T-helper 2 cell treated with Interferon-gamma antibody and Interleukin-4, amounts not matched to agents 100 ng/mL and 5 ng/mL, for 36 hours (primary cell): ENCODE measurements at regions not wholly inside any gene's neighbourhood (a gene's known extent, or its start where the extent isn't known, plus 50 kb on each side); places are given as distances from the start of the nearest gene placed in this dataset.
"Not testable (repeated sequence)": the region's sequence is repeated elsewhere in the genome, so short reads cannot be mapped to it uniquely, and the experiment has no call there.

Source experiments
- intact Hi-C: fragments of 100-400 bp; cut with micrococcal nuclease; formaldehyde crosslinking; loops from one replicate; pipeline ENCODE4 v1.15.1; 2023

DNA sequence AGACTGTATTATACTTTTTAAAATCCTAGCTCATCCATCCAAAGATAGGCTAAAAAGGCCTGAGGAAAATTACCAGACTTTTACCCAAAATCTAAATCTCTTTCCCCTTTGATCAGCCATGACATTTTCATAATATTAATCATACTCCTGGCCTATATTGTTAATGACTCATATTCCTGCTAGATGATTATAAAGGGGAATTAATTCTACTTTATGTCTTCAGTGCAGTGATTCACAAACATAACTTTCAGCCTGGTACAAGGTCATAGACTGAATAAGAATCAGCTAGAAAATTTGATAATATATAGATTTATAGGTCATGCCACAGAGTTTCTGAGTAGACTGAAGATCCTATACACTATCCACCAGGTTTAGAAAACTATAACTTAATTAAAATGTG is 1905.4 kb downstream of the C4orf33 start:
- intact Hi-C loops: no loop called here

DNA sequence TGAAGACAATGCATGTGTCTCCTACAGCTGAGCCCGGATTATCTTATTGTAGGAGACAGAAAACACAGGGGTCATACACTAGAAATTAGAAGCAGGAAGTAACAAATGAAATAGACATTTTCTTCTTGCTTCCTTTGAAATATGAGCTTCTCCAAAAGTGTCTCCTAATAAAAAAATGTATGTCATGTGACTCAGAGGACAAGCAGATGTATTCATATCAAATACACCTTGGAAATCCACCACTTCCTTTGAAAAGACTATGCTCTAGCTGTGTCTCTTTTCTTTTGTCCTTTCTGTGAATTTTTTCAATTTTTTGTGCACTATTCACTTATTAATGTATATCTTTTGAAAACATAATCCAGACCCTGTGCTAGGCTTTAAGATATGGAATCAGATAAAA is 1906.2 kb downstream of the C4orf33 start:
- intact Hi-C loops: no loop called here

DNA sequence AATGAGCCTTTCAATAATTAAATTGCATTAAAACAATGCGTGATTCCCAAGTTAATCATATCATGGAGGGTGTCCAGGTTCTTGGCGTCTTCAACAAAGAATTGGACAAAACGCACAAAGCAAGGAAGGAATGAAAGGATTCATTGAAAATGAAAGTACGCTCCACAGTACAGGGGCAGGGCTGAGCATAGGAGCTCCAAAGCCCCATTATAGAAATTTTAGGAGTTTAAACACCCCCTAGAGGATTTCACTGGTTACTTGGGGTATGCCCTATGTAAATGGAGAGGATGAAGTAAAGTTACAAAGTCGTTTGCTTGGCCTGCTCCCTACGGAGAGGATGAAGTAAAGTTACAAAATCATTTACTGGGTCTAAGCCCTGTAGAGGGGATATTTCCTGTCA is 1910.4 kb downstream of the C4orf33 start:
- intact Hi-C loops: no loop called here

DNA sequence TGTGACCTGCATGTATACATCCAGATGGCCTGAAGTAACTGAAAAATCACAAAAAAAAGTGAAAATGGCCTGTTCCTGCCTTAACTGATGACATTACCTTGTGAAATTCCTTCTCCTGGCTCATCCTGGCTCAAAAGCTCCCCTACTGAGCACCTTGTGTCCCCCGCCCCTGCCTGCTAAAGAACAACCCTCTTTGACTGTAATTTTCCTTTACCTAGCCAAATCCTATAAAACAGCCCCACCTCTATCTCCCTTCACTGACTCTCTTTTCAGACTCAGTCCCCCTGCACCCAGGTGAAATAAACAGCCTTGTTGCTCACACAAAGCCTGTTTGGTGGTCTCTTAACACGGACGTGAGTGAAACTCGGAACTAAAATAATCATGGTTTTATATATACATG is 1916.0 kb downstream of the C4orf33 start:
- intact Hi-C loops: not testable (repeated sequence)

DNA sequence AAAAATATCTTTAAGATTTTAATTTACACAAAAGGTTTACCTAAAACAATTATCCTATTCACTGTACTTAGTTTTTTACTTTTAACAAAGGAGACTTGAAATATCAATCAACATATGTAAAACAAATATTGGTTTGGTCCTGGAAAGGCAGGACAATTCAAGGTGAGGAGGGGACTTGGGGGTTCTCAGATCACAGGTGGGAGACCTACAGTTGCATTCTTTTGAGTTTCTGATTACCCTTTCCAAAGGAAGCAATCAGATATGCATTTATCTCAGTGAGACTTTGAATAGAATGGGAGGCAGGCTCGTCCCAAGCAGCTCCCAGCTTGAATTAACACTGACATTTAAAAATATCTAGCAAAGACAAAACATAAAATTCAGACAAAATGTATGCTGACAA is 1917.3 kb downstream of the C4orf33 start:
- intact Hi-C loops: no loop called here

DNA sequence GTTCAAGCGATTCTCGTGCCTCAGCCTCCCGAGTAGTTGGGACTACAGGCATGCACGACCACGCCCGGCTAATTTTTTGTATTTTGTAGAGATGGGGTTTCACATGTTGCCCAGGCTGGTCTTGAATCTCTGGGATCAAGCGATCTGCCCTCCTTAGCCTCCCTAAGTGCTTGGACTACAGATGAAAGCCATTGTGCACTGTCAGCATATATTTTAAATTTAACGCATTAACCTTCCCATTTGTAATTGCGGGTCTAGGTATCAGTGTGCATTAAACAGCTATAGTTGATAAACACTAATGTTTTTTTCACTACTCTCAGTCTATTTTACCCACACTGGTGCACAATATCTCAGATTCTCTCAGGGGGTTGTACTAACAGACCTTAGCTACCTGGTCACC is 1930.8 kb downstream of the C4orf33 start:
- intact Hi-C loops: no loop called here

DNA sequence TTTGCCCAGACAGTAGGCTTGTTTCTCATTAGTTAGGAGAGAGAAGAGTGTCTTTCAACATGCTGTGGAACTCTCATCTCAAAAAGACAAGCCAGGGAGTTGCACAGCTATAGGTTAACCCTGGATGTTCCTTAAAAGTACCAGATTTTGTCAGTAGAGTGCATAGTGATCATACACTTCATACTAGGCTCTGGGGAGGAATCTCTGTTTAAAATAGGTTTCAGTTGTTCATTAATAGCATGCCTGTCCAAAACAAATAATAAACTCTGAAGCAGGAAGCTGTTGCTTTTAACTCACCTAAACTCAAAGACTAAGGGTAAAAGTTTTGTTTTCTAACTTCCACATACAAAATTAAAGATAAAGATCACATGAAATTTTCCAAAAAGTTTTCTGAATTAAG is 1948.4 kb downstream of the C4orf33 start:
- intact Hi-C loops: no loop called here

DNA sequence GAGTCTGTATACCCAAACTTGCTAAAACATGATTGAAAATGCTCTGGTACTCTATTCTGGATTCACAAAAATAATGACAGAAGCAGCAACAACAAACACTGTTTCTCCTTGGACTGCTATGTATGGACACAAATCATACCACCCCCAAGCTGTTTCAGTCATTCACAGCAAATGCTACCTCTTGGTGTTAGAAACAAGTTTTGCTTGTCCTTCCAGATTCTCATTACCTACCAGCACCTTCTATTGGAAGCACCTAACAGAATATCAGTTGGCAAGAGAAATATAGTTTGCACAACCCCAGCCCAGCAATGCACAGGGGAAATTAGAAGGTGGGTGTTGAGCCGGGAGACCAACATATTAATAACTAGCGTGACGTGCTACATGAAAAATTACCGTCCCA is 1950.9 kb downstream of the C4orf33 start:
- intact Hi-C loops: no loop called here

DNA sequence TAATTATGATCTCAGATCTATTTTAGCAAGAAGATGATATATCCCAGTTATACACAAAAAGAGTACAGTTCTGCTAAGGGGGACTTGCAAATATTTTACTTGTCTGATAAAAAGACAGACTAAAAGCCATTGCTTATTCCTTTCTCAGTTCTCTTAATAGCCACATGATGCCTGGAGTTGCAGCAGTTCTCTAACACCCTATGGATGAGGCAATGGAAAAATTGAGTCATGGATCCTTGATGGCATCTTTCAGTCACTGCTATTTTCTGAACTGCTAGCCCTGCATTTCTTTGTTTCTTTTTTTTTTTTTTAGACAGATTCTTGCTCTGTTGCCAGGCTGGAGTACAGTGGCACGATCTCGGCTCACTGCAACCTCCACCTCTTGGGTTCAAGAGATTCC is 1956.7 kb downstream of the C4orf33 start:
- intact Hi-C loops: no loop called here

DNA sequence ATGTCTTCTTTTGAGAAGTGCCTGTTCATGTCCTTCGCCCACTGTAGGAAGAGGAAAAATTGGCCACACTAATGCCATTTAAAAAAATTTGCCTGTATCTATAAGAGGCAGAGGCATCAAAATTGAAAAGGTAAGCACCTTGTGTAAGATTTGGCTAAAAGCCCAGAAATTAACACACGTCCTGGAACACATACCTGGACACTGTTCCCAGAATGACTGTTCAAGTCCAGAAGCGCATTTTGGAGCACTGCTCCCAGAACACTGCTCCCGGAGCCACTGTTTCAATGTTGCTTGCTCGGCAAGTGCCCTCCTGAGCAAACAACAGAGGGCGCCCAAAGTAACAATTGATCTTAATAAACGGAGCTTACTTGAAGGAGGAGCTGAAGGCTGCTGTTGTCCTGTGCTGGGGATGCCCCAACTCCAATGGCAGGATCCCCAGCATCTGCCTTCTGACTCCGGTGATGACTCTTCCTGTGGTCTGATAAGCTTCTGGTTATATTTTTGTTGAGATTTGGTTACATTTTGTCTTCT is 1958.6 kb downstream of the C4orf33 start:
- intact Hi-C loops: no loop called here

DNA sequence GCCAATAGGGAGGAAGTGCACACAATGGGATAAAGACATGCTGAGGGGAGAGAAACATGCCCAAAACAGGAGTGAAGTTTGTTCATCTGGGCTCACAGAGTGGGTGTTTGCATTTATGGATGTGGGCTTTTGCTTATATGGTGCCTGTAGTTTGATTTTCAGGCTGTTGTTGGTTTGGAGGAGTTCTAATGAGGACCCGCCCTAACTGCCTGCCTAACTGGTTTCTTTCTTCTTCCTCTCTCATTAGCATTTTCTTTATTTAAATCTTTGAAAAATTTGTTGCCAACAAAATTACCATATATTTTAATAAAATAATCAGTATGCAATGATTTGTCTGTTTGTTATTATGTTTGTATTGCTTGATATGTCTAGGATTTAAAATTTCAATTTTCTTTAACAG is 1965.8 kb downstream of the C4orf33 start:
- intact Hi-C loops: no loop called here

DNA sequence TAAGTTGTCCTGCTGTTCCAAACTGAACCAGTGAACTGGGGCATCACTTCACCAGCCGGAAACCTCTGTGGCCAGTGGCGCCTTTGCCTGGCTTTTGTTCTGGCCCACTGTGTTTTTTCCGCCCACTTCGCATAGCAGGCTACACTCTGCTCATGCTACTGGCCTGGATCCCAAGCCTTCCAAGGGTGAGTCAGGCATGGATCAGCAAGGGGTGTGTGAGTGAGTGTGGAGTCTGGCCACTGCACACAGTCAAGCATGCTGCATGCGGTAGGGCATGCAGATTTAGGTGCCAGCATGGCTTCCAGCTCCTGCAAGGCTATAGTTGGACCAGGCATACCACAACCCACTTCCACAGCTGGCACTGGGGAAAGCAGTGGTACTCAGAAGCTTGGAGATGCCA is 1967.9 kb downstream of the C4orf33 start:
- intact Hi-C loops: no loop called here

DNA sequence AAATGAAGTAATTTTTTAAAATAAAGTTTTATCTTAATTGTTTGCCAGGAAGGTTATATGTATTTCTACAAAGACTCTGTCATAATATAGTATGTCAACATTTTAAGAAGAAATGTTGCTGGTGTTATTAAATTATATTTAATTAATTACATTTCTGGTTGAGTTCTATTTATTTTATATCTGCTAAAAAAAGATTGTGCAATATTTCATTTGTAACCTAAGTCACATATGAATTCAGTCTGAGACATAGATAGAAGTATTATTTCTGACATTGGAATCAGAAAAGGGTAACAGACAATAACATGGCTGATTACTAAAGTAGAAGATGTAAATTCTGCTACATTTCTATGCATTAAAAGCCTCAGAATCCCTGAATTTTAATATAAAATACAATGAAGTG is 1985.1 kb downstream of the C4orf33 start:
- intact Hi-C loops: no loop called here

DNA sequence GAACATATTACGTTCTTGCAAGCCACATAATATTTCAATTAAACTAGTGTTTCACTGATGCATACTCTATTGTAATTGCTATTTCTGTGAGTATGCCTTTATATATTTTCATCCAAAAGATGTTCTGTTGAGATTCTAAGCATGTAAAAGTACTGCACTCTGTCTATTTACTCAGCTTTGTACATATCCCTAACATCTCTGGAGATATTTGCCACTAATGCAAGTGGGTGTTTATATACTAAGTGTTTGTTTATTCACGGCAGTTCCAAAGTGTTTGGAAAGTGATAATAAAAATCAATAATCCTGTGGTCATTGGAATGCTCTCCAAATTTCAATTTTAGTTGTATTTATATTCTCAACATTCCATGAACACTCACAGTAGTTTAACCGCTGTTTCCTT is 1989.0 kb downstream of the C4orf33 start:
- intact Hi-C loops: no loop called here

DNA sequence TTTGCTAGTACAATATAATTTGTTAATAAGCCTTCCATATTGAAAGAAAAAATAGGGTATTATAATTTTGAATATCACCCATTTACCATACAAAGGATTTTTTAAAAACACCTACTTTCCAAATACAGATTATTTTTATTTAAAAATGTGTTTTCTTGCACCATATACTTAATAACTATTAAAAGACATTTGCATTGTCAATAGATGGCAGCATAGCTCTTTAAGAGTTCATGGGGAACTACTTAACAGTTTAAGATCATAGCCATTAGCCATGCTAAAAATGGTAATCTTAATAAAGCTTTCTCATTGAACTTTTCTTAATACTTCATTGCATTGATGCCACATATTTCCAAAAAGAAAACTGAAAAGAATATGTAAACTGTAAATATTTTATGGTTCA is 1995.9 kb downstream of the C4orf33 start:
- intact Hi-C loops: no loop called here

DNA sequence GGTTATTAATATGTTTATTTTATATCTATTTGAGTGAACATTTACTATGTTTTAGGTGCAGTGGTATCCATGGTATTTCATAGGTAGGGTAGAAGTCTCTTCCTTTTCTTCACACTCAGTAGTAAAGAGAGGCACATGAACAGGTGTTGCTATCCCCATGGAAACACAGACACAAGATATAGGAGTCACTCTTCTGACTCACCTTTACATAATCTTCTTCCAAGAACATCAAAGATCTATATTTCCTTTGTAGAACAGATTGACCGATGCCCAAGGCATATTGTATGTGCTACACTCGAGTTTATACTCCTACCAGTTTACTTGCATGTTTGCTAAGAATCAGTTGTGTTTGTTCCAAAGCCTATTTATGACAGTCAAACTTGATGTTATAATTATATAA is 1997.4 kb downstream of the C4orf33 start:
- intact Hi-C loops: no loop called here

DNA sequence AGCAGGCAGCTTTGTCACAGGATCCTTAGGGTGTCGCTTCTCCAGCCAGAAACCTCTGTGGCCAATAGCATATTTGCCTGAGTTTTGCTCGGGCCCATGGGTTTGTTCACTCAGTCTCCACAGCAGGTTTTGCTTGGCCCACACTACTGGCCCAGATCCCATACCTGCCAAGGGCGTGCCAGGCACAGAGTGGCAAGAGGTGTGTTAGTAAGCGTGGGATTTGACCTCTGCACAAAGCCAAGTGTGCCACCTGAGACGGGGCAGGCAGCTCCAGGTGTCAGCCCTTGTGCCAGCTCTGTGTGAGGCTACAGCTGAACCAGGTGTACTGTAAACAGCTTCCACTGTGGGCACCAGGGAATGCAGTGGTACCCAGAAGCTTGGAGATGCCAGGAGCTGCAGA is 2003.0 kb downstream of the C4orf33 start:
- intact Hi-C loops: no loop called here

DNA sequence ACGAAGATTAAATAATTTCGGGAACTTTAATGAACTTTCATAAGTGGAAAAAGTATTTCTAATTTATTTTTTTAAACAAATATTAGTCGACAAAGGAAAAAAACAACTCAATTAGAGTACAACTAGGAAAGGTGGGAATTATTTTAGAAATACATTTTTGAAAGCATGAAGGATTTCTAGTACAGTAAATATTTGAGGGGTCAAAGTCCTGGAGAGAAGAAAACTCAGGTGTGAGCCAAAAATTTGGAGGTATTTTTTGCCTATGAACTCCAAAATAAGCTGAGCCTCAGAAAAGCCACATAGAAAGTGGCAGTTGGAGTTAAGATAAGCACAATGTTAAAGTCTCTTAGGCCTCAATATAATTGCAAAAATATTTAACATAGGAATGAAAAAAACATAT is 2017.3 kb downstream of the C4orf33 start:
- intact Hi-C loops: no loop called here

DNA sequence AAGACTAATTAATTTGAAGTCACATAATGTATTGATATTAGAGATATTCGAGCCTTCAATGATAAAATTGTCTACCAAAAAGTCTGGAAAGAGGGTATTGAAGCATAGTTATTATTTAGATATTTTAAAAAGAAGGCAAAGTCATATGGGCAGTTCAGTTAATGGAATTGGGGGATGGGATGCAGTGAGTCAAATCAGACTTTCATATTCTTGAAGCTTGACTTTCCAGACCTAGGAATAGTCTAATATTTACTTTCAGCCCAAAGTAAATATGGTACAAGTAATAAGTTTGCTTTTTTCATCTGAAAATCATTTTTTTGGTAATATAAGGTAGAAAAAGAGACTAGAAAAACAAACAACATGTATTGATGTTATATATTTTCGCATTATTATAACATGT is 2017.8 kb downstream of the C4orf33 start:
- intact Hi-C loops: no loop called here

DNA sequence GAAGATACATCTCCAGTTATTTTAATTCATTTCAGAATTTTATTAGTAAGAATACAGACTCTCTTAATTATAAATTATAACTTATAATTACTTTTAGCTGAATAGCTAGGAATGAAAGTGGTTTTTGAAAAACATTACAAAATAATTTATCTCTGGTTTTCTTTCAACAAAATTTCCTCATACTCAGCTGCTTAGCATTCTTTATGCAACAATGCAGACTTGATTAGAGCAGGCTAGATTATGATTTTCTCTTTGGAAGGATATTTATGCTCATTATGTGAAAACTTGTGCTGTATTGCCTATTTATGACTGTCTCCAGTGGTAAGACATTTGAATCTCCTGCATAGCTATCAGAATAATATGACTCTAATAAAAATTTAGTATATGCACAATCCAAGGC is 2023.7 kb downstream of the C4orf33 start:
- intact Hi-C loops: no loop called here

DNA sequence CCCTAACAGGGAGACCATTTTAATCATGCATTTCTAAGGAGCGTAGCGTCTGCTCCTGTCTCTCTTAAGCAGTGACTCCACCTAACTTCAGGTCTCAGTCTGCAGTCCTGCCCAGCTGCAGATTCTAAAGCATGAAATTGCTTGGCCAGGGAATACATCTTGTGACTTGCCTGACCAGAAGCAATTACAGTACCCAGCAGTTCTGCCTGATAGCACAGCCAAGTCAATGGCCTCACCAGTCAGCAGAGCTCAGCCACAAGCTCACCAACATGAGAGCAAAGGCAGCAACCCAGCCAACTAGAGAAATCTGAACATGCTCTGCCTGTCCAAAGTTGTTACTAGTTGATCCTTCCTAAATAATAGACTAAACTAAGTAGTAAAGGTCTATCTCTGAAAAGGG is 2011.9 kb upstream of the PCDH10 start:
- intact Hi-C loops: no loop called here

DNA sequence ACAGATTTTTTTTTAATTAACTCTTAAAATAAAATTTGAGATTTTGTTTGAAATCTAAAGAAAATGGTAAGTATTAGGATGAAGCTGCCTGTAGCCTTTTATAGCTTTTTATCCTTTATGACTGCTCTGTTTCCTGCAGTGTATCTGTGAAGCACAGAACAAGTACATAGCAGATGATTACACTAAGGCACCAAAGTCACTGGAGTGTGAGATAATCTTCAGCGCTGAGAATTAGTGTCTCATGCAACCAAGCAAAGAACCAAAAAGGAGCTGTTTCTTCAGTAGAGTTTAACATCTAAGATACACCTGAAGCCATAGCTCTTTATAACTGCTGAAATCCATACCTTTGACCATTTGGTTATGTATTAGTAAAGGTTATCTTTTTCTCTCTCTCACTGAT is 1989.8 kb upstream of the PCDH10 start:
- intact Hi-C loops: no loop called here

DNA sequence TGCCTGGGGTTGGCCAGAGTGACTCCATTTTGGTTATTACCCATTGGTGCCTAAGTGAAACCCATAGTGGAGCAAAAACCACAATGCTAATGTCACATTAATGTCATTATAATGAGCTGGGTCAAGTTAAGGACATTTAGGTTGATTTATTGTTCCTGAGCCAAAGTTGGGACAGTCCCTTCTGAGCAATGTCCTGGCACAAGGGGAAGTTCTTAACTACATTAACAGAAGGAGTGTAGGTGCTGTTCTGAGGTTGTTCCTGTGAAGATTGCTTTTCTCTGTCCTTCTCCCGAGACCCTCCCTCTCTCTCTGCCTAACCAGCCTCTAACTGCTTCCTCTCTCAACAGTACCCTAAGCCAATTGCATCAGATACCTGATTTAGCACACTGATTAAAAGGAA is 1956.8 kb upstream of the PCDH10 start:
- intact Hi-C loops: no loop called here

DNA sequence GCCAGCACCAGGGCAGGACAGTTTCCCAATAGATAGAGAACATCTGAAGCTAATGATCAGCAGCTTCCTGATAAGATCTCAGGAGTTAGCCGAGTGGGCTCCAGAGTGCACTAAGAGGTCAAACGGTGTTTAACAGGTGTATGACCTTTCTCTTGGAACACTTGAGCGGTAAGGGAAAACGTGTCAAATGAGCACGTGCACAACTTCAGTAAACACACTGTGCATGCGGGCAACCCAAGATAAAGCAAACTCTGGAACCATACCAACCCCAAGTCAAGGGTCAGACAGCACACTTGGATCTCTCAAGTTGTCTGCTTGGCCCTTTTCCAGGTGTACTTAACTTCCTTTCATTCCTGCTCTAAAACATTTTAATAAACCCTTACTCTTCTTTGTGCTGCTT is 1941.5 kb upstream of the PCDH10 start:
- intact Hi-C loops: no loop called here
